Suprapubic skin (tissue), 4 donors: ENCODE measurements at regions not wholly inside any gene's neighbourhood (a gene's known extent, or its start where the extent isn't known, plus 50 kb on each side); places are given as distances from the start of the nearest gene placed in this dataset.

Source experiments
- CTCF ChIP-seq, 2 donors: fragments of 200-600 bp in 1 of 2; fragments of 450-650 bp in 1 of 2; sonication (generic) in 1 of 2; IDR thresholded peaks; one replicate each; pipeline ENCODE4 v1.5.1; 2016 to 2019; ENCODE audit warnings: antibody characterized with exemption in 2 of 2, mild to moderate bottlenecking in 1 of 2, moderate library complexity in 1 of 2
- POLR2A ChIP-seq, 2 donors: fragments of 450-650 bp; IDR thresholded peaks; one replicate each; pipeline ENCODE4 v1.6.1; 2017; ENCODE audit warnings: antibody characterized with exemption in 2 of 2, mild to moderate bottlenecking in 2 of 2, moderate library complexity in 2 of 2
- POLR2AphosphoS5 ChIP-seq, 3 donors: sonication (generic); formaldehyde crosslinking; IDR thresholded peaks; one replicate each; pipeline ENCODE4 v1.6.1; 2017; ENCODE audit warnings: antibody characterized with exemption in 3 of 3

DNA sequence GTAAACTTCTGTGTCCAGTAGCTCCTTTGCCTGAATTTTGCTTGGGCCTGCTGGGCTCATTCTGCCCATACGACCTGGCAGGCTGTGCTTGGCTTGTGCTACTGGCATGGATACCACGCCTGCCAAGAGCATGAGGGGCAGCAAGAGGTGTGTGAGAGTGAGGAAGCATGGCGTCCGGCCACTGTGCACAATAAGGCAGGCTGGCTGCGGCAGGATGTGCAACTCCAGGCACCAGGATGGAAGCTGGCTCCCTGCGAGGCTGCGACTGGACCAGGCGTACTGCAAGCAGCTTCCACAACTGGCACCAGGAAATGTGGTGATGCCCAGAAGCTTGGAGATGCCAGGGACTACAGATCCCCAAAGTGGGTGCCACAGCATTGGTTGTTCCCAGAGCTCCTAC is 709.3 kb downstream of the PCDH18 start:
- TF ChIP-seq POLR2A (IDR thresholded peaks at IDR 0.05) (no peak), CTCF (IDR thresholded peaks at IDR 0.05) (no peak), POLR2AphosphoS5 (IDR thresholded peaks at IDR 0.05) (no peak)
